Mesodermal cell (in vitro differentiated cells): ENCODE measurements at regions not wholly inside any gene's neighbourhood (a gene's known extent, or its start where the extent isn't known, plus 50 kb on each side); places are given as distances from the start of the nearest gene placed in this dataset.
"Not testable (repeated sequence)": the region's sequence is repeated elsewhere in the genome, so short reads cannot be mapped to it uniquely, and the experiment has no call there.

Source experiments
- H3K27ac ChIP-seq: 2 replicates; pipeline ENCODE4 v1.7.0; 2013; ENCODE audit warnings: mild to moderate bottlenecking, low read depth, low read length, moderate library complexity; ENCODE audit not compliant: severe bottlenecking
- H3K36me3 ChIP-seq: 2 replicates; pipeline ENCODE4 v1.7.1; 2013; ENCODE audit warnings: mild to moderate bottlenecking, low read length, moderate library complexity; ENCODE audit not compliant: control insufficient read depth, insufficient read depth
- H3K4me1 ChIP-seq: one replicate; pipeline ENCODE4 v1.7.1; 2013; ENCODE audit warnings: mild to moderate bottlenecking, low read length; ENCODE audit not compliant: insufficient read depth, control insufficient read depth, poor library complexity, severe bottlenecking
- H3K4me3 ChIP-seq: 2 replicates; pipeline ENCODE4 v1.7.0; 2013; ENCODE audit warnings: low read length, control low read depth, mild to moderate bottlenecking; ENCODE audit not compliant: insufficient read depth, poor library complexity, severe bottlenecking; ENCODE audit errors: extremely low read depth
- H3K9me3 ChIP-seq: 2 replicates; pipeline ENCODE4 v1.7.1; 2013; ENCODE audit warnings: mild to moderate bottlenecking, low read length, moderate library complexity; ENCODE audit not compliant: control insufficient read depth
- WGBS, 2 experiments: methylation state at CpG; one replicate each; pipeline ENCODE4 v1.1.5; 2013; ENCODE audit warnings: missing lambda C conversion rate in 2 of 2; ENCODE audit not compliant: insufficient coverage in 2 of 2; 5-methylcytosine and 5-hydroxymethylcytosine counted together

DNA sequence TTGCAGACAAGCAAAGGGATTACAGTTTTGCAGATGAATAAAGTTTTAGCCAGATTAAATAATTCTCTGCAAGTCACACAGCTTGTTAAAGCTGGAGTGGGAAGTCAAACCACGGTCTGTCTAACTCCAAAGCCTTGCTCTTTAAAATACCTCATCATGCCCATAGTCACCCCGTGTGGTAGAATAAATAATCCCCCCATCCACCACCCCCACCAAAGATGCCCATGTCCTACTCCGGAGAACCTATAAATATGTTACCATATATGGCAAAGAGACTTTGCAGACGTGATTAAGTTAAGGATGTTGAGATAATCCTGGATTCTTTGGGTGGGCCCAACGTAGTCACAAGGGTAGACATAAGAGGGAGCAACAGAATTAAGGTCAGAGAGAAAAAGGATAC, 118.7 kb downstream of the BEND2 start:
- 100% methylated on average over 1 to 2 of the region's 5 CpGs for WGBS, 2 experiments
- Histone ChIP-seq H3K36me3 (no peaks in the 10 kb centered on the region), H3K4me1 (no peaks in the 10 kb centered on the region), H3K4me3 (no peak overlapping the region), H3K9me3 (no peaks in the 10 kb centered on the region), H3K27ac (no peak overlapping the region)

DNA sequence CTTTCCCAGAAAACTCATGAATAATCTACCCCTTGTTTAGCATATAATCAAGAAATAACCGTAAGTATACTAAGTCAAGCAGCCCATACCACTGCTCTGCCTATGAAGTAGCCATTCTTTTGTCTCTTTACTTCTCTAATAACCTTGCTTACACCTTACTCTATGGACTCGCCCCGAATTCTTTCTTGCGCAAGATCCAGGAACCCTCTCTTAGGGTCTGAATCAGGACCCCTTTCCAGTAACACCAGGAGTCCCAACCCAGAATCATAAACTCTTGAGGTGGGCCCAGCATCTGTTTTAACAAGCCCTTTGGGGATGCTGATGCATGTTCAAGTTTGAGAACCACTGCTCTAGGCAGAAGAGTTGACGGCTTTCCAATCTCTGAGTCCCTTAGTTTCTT, 119.6 kb downstream of the BEND2 start:
- H3K4me1 ChIP-seq, result no peaks in the 10 kb centered on the region
- H3K9me3 ChIP-seq, result no peaks in the 10 kb centered on the region
- H3K27ac ChIP-seq, result no peak overlapping the region
- no peak overlapping the region for H3K4me3 ChIP-seq
- no peaks in the 10 kb centered on the region for H3K36me3 ChIP-seq
- WGBS, 2 experiments, result 100% methylated on average over 4 to 5 of the region's 5 CpGs

DNA sequence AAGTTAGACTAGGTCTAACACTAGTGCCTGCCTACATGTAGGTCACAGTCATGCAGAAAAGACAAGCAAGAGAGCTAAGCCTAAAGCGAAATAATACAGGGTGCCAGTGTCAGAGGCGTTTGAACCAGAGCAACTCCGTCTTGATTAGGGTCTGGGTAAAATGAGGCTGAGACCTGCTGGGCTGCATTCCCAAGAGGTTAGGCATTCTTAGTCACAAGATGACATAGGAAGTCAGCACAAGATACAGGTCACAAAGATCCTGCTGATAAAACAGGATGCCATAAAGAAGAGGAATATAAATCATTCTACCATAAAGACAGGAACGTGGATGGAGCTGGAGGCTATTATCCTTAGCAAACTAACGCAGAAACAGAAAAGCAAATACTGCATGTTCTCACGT, 120.9 kb downstream of the BEND2 start:
- Histone ChIP-seq H3K27ac (no peak overlapping the region), H3K9me3 (no peaks in the 10 kb centered on the region), H3K36me3 (no peaks in the 10 kb centered on the region), H3K4me1 (no peaks in the 10 kb centered on the region), H3K4me3 (no peak overlapping the region)
- WGBS, 2 experiments, result 100% methylated on average over 1 of the region's 6 CpGs; no CpG with 5 or more reads in 1 of the 2 experiments

DNA sequence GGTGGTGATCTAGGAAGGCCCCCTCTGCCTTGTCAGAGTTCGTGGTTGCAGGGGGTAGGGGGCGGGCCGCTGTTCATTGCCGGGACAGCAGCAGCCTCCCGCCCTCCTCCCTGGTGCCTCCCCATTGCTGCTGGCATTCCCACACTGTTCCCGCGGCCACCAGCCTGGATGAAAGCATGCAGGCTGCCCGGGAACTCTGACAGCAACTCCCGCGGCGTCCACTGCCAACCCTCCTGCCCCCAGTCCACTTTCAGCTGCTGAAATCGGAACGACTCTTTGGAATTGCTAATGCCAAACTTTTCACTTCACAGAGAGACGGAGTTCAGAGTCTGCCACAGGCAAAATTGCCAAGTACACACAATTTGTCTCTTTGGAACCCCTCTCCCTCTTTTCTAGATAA, 121.9 kb downstream of the BEND2 start:
- Histone ChIP-seq H3K36me3 (no peaks in the 10 kb centered on the region), H3K9me3 (no peaks in the 10 kb centered on the region), H3K4me3 (no peak overlapping the region), H3K4me1 (no peaks in the 10 kb centered on the region), H3K27ac (no peak overlapping the region)
- WGBS, 2 experiments, result 2 to 20% methylated on average over 2 to 9 of the region's 14 CpGs

DNA sequence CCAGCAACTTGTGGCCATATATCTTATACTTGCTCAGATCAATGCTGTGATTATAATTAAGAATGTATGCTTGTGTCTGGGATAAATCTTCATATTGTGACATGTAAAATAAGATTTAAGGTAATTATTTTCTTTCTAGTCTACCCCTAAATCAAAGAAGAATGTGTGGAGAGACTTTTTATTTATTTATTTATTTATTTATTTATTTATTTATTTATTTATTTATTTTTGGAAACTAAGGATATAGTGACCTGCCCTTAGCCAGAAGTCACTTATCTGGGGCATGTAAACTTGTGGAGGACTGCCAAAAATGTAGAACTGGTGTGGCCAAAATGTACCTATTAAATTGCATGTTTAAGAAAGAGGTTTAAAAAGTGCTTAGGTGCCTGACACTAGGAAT, 144.3 kb downstream of the BEND2 start:
- no peaks in the 10 kb centered on the region for H3K36me3 ChIP-seq
- H3K4me1 ChIP-seq, result no peaks in the 10 kb centered on the region
- no peaks in the 10 kb centered on the region for H3K9me3 ChIP-seq
- no peak overlapping the region for H3K27ac ChIP-seq
- H3K4me3 ChIP-seq, result no peak overlapping the region

DNA sequence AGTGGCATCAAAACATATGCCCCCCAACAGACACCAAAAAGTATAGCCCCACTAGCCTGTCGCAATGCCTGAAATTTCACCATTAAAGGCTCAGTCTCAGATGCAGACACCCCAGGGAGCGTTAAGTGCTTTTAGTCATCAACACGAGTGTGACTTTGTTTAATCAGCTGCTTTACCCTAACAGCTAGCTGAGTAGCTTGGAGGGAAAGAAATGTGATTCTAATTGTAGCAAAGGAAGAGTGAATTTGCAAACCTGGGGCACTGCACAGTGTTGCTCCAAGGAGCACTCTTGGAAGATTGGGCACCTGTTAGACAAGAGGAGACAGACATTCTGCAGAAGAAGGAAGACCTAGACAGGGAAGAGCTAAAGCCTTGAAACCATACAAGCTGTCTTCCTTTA, 145.1 kb downstream of the BEND2 start:
- no peaks in the 10 kb centered on the region for H3K4me1 ChIP-seq
- H3K27ac ChIP-seq, result no peak overlapping the region
- 80% methylated on average over 1 of the region's 3 CpGs; no CpG with 5 or more reads in 1 of the 2 experiments for WGBS, 2 experiments
- no peaks in the 10 kb centered on the region for H3K36me3 ChIP-seq
- H3K9me3 ChIP-seq, result no peaks in the 10 kb centered on the region
- H3K4me3 ChIP-seq, result no peak overlapping the region

DNA sequence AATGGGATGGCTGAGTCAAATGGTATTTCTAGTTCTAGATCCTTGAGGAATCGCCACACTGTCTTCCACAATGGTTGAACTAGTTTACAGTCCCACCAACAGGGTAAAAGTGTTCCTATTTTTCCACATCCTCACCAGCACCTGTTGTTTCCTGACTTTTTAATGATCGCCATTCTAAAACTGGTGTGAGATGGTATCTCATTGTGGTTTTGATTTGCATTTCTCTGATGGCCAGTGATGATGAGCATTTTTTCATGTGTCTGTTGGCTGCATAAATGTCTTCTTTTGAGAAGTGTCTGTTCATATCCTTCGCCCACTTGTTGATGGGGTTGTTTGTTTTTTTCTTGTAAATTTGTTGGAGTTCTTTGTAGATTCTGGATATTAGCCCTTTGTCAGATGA, 152.6 kb downstream of the BEND2 start:
- H3K4me3 ChIP-seq, H3K4me1 ChIP-seq, H3K27ac ChIP-seq, H3K9me3 ChIP-seq, H3K36me3 ChIP-seq: not testable (repeated sequence)
- no CpG with 5 or more reads among the region's 3 CpGs for WGBS, 2 experiments

DNA sequence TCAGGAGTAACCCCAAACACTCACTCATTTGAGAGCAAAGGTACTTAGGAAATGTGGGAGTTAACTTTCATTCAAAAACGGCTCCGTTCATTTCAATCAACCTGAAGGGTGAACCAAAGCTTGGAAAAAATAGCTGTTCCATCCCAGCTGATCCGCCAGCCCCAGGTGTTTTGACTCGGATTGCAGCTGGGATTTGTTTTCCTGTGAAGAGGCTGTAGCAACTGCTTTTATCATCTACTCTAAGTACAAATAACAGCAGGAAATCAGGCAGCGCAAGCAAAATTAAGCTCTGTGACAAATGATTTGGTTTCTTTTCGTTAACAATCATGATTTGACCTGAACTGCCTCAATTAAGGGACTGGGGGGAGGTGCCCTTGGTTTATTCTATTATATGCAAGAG, 154.7 kb downstream of the BEND2 start:
- Histone ChIP-seq H3K36me3 (no peaks in the 10 kb centered on the region), H3K27ac (no peak overlapping the region), H3K4me1 (no peaks in the 10 kb centered on the region), H3K4me3 (no peak overlapping the region), H3K9me3 (no peaks in the 10 kb centered on the region)
- 82% methylated on average over 2 of the region's 6 CpGs; no CpG with 5 or more reads in 1 of the 2 experiments for WGBS, 2 experiments

DNA sequence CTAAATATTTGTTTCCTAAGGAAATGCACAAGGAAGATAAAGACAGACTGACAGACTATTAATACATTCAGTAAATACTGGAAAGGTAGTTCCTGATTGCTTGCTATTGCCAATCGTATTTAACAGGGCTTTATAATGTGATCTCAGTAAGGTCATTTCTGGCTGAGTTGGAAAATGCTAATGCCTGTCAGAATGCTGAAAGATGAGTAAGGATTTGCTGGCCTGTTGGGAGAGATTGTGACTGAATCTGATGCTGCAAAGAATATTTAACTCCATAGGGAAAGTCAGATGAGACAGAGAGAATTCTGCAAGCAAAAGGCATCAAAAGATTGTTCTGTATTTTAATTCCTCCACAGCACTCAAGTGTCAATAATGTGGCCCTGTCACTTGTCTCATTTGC, 169.0 kb downstream of the BEND2 start:
- H3K36me3 ChIP-seq, result no peaks in the 10 kb centered on the region
- no peaks in the 10 kb centered on the region for H3K9me3 ChIP-seq
- no peak overlapping the region for H3K27ac ChIP-seq
- no peak overlapping the region for H3K4me3 ChIP-seq
- no peaks in the 10 kb centered on the region for H3K4me1 ChIP-seq
- 100% methylated on average over 1 of the region's 1 CpG; no CpG with 5 or more reads in 1 of the 2 experiments for WGBS, 2 experiments

DNA sequence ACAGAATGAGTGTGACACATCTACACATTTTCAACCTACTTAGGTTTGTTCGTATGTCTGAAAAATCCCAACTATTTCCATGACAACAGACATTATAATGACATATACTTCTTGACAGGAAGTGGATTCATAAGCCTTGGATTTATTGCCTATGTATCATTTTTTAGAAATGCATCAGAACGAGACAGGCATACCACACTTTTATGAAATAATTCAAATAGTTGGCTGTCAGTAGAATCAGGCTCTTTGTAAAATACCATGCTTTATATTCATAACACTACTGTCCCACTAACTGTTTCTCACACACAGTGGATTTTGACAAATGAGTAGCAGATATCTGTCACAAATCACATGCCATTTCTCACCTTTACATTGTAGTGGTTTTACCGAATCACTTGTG, 173.2 kb downstream of the BEND2 start:
- H3K36me3 ChIP-seq, result no peaks in the 10 kb centered on the region
- no peaks in the 10 kb centered on the region for H3K4me1 ChIP-seq
- WGBS, 2 experiments, result no CpG with 5 or more reads among the region's 3 CpGs
- no peak overlapping the region for H3K4me3 ChIP-seq
- H3K9me3 ChIP-seq, result no peaks in the 10 kb centered on the region
- no peak overlapping the region for H3K27ac ChIP-seq

DNA sequence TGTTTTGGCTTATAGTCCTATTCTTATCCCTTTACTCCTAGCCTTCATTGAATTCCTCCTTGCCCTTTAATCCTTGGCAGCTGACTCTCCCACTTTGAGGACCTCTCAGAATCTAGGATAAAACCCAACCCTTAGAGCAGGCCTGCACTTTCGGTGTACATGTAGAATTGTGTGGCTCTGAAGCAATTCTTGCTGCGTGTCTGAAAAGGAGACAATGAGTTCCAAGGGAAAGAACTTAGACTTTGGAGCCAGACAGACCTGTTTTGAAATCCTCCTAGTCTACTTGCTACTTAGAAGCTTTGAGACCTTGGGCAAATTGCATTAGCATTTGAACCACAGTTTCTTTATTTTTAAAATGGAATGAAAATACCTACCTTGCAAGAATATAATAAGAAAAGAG, 175.2 kb downstream of the BEND2 start:
- no peak overlapping the region for H3K27ac ChIP-seq
- no peak overlapping the region for H3K4me3 ChIP-seq
- H3K4me1 ChIP-seq, result peaks cover 2% of the 10 kb centered on the region
- H3K9me3 ChIP-seq, result no peaks in the 10 kb centered on the region
- WGBS, 2 experiments, result 86% methylated on average over 1 of the region's 2 CpGs; no CpG with 5 or more reads in 1 of the 2 experiments
- no peaks in the 10 kb centered on the region for H3K36me3 ChIP-seq

DNA sequence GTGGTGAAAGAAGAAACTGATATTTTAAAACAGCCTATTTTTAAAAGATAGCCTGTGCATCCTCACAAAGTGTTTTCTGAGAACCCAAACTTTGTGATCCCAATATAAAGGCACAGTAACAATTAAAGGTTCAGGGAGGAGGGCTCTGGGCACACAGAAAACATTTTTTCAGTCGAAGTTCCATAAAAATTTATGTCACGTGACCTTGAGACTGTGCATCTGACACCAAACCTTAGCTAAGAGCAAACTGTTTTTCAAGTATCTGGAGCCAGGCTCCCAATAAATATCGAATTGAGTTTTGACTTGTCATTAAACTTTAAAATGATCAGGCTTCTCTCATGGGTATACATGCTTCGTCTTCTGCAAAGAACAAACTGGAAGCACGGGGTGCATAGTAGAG, 177.9 kb downstream of the BEND2 start:
- 82 to 100% methylated on average over 3 of the region's 5 CpGs for WGBS, 2 experiments
- no peaks in the 10 kb centered on the region for H3K9me3 ChIP-seq
- no peak overlapping the region for H3K27ac ChIP-seq
- peaks cover 2% of the 10 kb centered on the region for H3K4me1 ChIP-seq
- H3K36me3 ChIP-seq, result no peaks in the 10 kb centered on the region
- H3K4me3 ChIP-seq, result no peak overlapping the region
